NCI-H146 treated with DMSO at 0.1 percent for 48 hours (cell line): ENCODE measurements at regions not wholly inside any gene's neighbourhood (a gene's known extent, or its start where the extent isn't known, plus 50 kb on each side); places are given as distances from the start of the nearest gene placed in this dataset.

Source experiments
- DNase-seq: peaks from one replicate; lab custom pipeline; 2025; ENCODE audit not compliant: unreplicated experiment; lab: John Stamatoyannopoulos, UW

GRCh38 chr11:129590030-129590752 is 214.5 kb downstream of the BARX2 start:
- DNase-seq, result no peak

- DNase-seq, result no peak
These were observed 215.3 kb downstream of the BARX2 start for GRCh38 chr11:129590753-129591475.

- no peak for DNase-seq
These were observed 215.9 kb downstream of the BARX2 start for GRCh38 chr11:129591527-129591926.

GRCh38 chr11:129592191-129592590 is 216.5 kb downstream of the BARX2 start:
- no peak for DNase-seq

GRCh38 chr11:129593098-129593497 is 217.4 kb downstream of the BARX2 start:
- DNase-seq, result no peak

- no peak for DNase-seq
These were observed 219.7 kb downstream of the BARX2 start for GRCh38 chr11:129595038-129595962.

- no peak for DNase-seq
These were observed 219.3 kb upstream of the TMEM45B start for GRCh38 chr11:129596351-129596750.

- DNase-seq, result no peak
These were observed 217.3 kb upstream of the TMEM45B start for GRCh38 chr11:129598378-129598777.

GRCh38 chr11:129605815-129606214 is 209.8 kb upstream of the TMEM45B start:
- DNase-seq, result no peak

- DNase-seq, result no peak
These were observed 206.9 kb upstream of the TMEM45B start for GRCh38 chr11:129608711-129609110.

GRCh38 chr11:129610125-129610524 is 205.5 kb upstream of the TMEM45B start:
- DNase-seq, result no peak

GRCh38 chr11:129610545-129610944 is 205.1 kb upstream of the TMEM45B start:
- DNase-seq, result no peak

GRCh38 chr11:129611661-129612446 is 203.8 kb upstream of the TMEM45B start:
- no peak for DNase-seq

- no peak for DNase-seq
These were observed 203.1 kb upstream of the TMEM45B start for GRCh38 chr11:129612447-129612961.

- no peak for DNase-seq
These were observed 202.6 kb upstream of the TMEM45B start for GRCh38 chr11:129613071-129613470.

- no peak for DNase-seq
These were observed 201.2 kb upstream of the TMEM45B start for GRCh38 chr11:129614256-129614944.

GRCh38 chr11:129618046-129618569 is 197.5 kb upstream of the TMEM45B start:
- DNase-seq, result no peak

- no peak for DNase-seq
These were observed 195.2 kb upstream of the TMEM45B start for GRCh38 chr11:129620237-129621104.

GRCh38 chr11:129625930-129626329 is 189.7 kb upstream of the TMEM45B start:
- no peak for DNase-seq
